WTC11 (cell line): ENCODE measurements at regions not wholly inside any gene's neighbourhood (a gene's known extent, or its start where the extent isn't known, plus 50 kb on each side); places are given as distances from the start of the nearest gene placed in this dataset.

ENCODE experiments used
- ATAC-seq: fragments of 200-7000 bp; cut with Tn5 transposase; 2 replicates; pipeline ENCODE4 v1.10.0; 2021; ENCODE audit warnings: mild to moderate bottlenecking, moderate library complexity
- CTCF ChIA-PET: fragments of 300-600 bp; sonication (Branson Sonifier 250); formaldehyde crosslinking; loops from one replicate; lab custom pipeline; 2021; ENCODE audit warnings: antibody characterized with exemption; lab: Charles Lee
- POLR2A ChIA-PET: fragments of 350-600 bp; sonication (Branson Sonifier 250); formaldehyde crosslinking; loops from one replicate; lab custom pipeline; 2021; ENCODE audit warnings: antibody characterized with exemption; lab: Charles Lee
- DNase-seq: peaks from one replicate; pipeline ENCODE4 v3.0.0; 2021; ENCODE audit warnings: low spot score
- H3K27ac Mint-ChIP-seq: 2 replicates; pipeline ENCODE4 v1.8.0; 2021; ENCODE audit warnings: mixed read lengths
- H3K27me3 Mint-ChIP-seq: 2 replicates; pipeline ENCODE4 v1.8.0; 2021; ENCODE audit warnings: low read depth, mild to moderate bottlenecking, moderate library complexity, mixed read lengths
- H3K36me3 Mint-ChIP-seq: 2 replicates; pipeline ENCODE4 v1.8.0; 2021; ENCODE audit warnings: mixed read lengths
- H3K4me1 Mint-ChIP-seq: 2 replicates; pipeline ENCODE4 v1.8.0; 2022; ENCODE audit warnings: mixed read lengths
- H3K4me3 Mint-ChIP-seq: 2 replicates; pipeline ENCODE4 v1.8.0; 2021; ENCODE audit warnings: mild to moderate bottlenecking, moderate library complexity, mixed read lengths
- H3K9me3 Mint-ChIP-seq: 2 replicates; pipeline ENCODE4 v1.8.0; 2021; ENCODE audit warnings: mixed read lengths
- ATF1 ChIP-seq: sonication (generic); formaldehyde crosslinking; IDR thresholded peaks from 2 replicates; pipeline ENCODE4 v1.8.1; 2023; ENCODE audit warnings: mild to moderate bottlenecking, moderate library complexity, missing genetic modification reagents
- CREM ChIP-seq: sonication (generic); formaldehyde crosslinking; IDR thresholded peaks from 2 replicates; pipeline ENCODE4 v1.8.1; 2022; ENCODE audit warnings: mild to moderate bottlenecking, missing genetic modification reagents, moderate library complexity
- FOXJ3 ChIP-seq: sonication (generic); formaldehyde crosslinking; IDR thresholded peaks from 2 replicates; pipeline ENCODE4 v1.9.0; 2021; ENCODE audit warnings: missing genetic modification reagents, mild to moderate bottlenecking, borderline replicate concordance
- HMGA2 ChIP-seq: fragments of 250-450 bp; sonication (Bioruptor Pico); IDR thresholded peaks from 2 replicates; pipeline ENCODE4 v1.4.0; 2021; ENCODE audit warnings: mild to moderate bottlenecking, moderate library complexity
- JAZF1 ChIP-seq: fragments of 250-450 bp; sonication (Bioruptor Pico); IDR thresholded peaks from 2 replicates; pipeline ENCODE4 v1.9.0; 2021; ENCODE audit warnings: moderate library complexity, mild to moderate bottlenecking, inconsistent platforms
- NFE2L1 ChIP-seq: sonication (generic); formaldehyde crosslinking; IDR thresholded peaks from 2 replicates; pipeline ENCODE4 v1.8.1; 2023; ENCODE audit warnings: missing genetic modification reagents
- NR1H2 ChIP-seq: sonication (generic); formaldehyde crosslinking; IDR thresholded peaks from 2 replicates; pipeline ENCODE4 v1.9.0; 2021; ENCODE audit warnings: mild to moderate bottlenecking, moderate library complexity, missing genetic modification reagents
- NR2C2 ChIP-seq: sonication (generic); formaldehyde crosslinking; IDR thresholded peaks from 2 replicates; pipeline ENCODE4 v1.8.0; 2022; ENCODE audit warnings: mild to moderate bottlenecking, missing genetic modification reagents
- RELA ChIP-seq: sonication (generic); formaldehyde crosslinking; IDR thresholded peaks from 2 replicates; pipeline ENCODE4 v1.8.1; 2022; ENCODE audit warnings: missing genetic modification reagents, mild to moderate bottlenecking, borderline replicate concordance
- RORB ChIP-seq: fragments of 250-450 bp; sonication (Bioruptor Pico); IDR thresholded peaks from 2 replicates; pipeline ENCODE4 v1.9.0; 2021; ENCODE audit warnings: mild to moderate bottlenecking
- SMAD4 ChIP-seq: sonication (generic); formaldehyde crosslinking; IDR thresholded peaks from 2 replicates; pipeline ENCODE4 v1.8.0; 2022; ENCODE audit warnings: mild to moderate bottlenecking, missing genetic modification reagents
- TEAD1 ChIP-seq: sonication (generic); formaldehyde crosslinking; IDR thresholded peaks from 2 replicates; pipeline ENCODE4 v1.8.0; 2022; ENCODE audit warnings: mild to moderate bottlenecking, missing genetic modification reagents
- ZBTB21 ChIP-seq: sonication (generic); formaldehyde crosslinking; IDR thresholded peaks from 2 replicates; pipeline ENCODE4 v1.8.1; 2023; ENCODE audit warnings: mild to moderate bottlenecking, missing genetic modification reagents, borderline replicate concordance
- ZNF121 ChIP-seq: sonication (generic); formaldehyde crosslinking; IDR thresholded peaks from 2 replicates; pipeline ENCODE4 v1.8.0; 2023; ENCODE audit warnings: missing genetic modification reagents
- ZNF219 ChIP-seq: sonication (generic); formaldehyde crosslinking; IDR thresholded peaks from 2 replicates; pipeline ENCODE4 v1.8.0; 2023; ENCODE audit warnings: missing genetic modification reagents, mild to moderate bottlenecking, borderline replicate concordance
- ZNF263 ChIP-seq: sonication (generic); formaldehyde crosslinking; IDR thresholded peaks from 2 replicates; pipeline ENCODE4 v1.8.1; 2022; ENCODE audit warnings: low read depth, mild to moderate bottlenecking, moderate library complexity, missing genetic modification reagents
- TF ChIP-seq, protein P1 (sequence below): sonication (generic); formaldehyde crosslinking; IDR thresholded peaks from 2 replicates; pipeline ENCODE4 v1.8.0; 2023; ENCODE audit warnings: missing genetic modification reagents
- TF ChIP-seq, protein P2 (sequence below): sonication (generic); formaldehyde crosslinking; IDR thresholded peaks from 2 replicates; pipeline ENCODE4 v1.8.0; 2023; ENCODE audit warnings: mild to moderate bottlenecking, missing genetic modification reagents
- TF ChIP-seq, protein P3 (sequence below): sonication (generic); formaldehyde crosslinking; IDR thresholded peaks from 2 replicates; pipeline ENCODE4 v1.8.0; 2022; ENCODE audit warnings: mild to moderate bottlenecking, missing genetic modification reagents
- TF ChIP-seq, protein P4 (sequence below): sonication (generic); formaldehyde crosslinking; conservative IDR thresholded peaks from 2 replicates; pipeline ENCODE4 v1.8.1; 2023; ENCODE audit warnings: mild to moderate bottlenecking, low read depth, missing genetic modification reagents, moderate library complexity
- TF ChIP-seq, protein P5 (sequence below): sonication (generic); formaldehyde crosslinking; IDR thresholded peaks from 2 replicates; pipeline ENCODE4 v1.8.1; 2023; ENCODE audit warnings: mild to moderate bottlenecking, missing genetic modification reagents
- TF ChIP-seq, protein P6 (sequence below): sonication (generic); formaldehyde crosslinking; IDR thresholded peaks from 2 replicates; pipeline ENCODE4 v1.8.1; 2022; ENCODE audit warnings: low read depth, missing genetic modification reagents, borderline replicate concordance

DNA sequence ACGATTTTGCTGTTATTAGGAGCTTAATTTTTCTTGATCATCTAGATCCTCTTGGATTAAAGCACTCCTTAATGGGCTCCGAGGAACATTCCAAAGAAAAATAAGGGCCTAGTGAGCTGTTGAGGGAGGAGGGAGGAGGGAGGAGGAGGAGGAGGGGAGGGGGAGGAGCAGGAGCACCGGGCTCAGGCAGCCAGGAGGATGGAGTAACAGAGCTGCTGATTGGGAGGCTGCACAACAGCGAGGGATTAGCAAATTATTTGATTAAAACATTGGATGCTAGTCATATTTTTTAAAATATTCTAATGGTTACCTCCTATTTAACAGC is 302.1 kb upstream of the RRP15 start:
- TF ChIP-seq ATF1 (CRISPR knock-in tag) = no peak
- no peak for TF ChIP-seq HMGA2
- TF ChIP-seq, protein P1, sequence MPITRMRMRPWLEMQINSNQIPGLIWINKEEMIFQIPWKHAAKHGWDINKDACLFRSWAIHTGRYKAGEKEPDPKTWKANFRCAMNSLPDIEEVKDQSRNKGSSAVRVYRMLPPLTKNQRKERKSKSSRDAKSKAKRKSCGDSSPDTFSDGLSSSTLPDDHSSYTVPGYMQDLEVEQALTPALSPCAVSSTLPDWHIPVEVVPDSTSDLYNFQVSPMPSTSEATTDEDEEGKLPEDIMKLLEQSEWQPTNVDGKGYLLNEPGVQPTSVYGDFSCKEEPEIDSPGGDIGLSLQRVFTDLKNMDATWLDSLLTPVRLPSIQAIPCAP = no peak
- TF ChIP-seq, protein P2, sequence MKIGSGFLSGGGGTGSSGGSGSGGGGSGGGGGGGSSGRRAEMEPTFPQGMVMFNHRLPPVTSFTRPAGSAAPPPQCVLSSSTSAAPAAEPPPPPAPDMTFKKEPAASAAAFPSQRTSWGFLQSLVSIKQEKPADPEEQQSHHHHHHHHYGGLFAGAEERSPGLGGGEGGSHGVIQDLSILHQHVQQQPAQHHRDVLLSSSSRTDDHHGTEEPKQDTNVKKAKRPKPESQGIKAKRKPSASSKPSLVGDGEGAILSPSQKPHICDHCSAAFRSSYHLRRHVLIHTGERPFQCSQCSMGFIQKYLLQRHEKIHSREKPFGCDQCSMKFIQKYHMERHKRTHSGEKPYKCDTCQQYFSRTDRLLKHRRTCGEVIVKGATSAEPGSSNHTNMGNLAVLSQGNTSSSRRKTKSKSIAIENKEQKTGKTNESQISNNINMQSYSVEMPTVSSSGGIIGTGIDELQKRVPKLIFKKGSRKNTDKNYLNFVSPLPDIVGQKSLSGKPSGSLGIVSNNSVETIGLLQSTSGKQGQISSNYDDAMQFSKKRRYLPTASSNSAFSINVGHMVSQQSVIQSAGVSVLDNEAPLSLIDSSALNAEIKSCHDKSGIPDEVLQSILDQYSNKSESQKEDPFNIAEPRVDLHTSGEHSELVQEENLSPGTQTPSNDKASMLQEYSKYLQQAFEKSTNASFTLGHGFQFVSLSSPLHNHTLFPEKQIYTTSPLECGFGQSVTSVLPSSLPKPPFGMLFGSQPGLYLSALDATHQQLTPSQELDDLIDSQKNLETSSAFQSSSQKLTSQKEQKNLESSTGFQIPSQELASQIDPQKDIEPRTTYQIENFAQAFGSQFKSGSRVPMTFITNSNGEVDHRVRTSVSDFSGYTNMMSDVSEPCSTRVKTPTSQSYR (CRISPR knock-in tag) = no peak
- no peak for TF ChIP-seq ZNF219
- TF ChIP-seq, protein P3, sequence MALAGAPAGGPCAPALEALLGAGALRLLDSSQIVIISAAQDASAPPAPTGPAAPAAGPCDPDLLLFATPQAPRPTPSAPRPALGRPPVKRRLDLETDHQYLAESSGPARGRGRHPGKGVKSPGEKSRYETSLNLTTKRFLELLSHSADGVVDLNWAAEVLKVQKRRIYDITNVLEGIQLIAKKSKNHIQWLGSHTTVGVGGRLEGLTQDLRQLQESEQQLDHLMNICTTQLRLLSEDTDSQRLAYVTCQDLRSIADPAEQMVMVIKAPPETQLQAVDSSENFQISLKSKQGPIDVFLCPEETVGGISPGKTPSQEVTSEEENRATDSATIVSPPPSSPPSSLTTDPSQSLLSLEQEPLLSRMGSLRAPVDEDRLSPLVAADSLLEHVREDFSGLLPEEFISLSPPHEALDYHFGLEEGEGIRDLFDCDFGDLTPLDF = no peak
- peak; percentile 85; the same call in 1 of the 2 replicates for TF ChIP-seq ZNF263 (CRISPR knock-in tag)
- no peak for TF ChIP-seq SMAD4
- DNase-seq (no peak), ATAC-seq (peak; percentile 38; the same call in 1 of the 2 replicates)
- Mint-ChIP-seq H3K27ac (no peak overlapping the region), H3K4me3 (no peak overlapping the region), H3K27me3 (no peaks in the 10 kb centered on the region), H3K36me3 (no peaks in the 10 kb centered on the region), H3K4me1 (peaks cover 16% of the 10 kb centered on the region), H3K9me3 (no peaks in the 10 kb centered on the region)
- ChIA-PET POLR2A (interaction anchor here (0.6 kb wide), 1 partner anchor 119 kb away, joined by 3 read pairs; no protein-coding TSS in a partner anchor), CTCF (no interaction called here)

DNA sequence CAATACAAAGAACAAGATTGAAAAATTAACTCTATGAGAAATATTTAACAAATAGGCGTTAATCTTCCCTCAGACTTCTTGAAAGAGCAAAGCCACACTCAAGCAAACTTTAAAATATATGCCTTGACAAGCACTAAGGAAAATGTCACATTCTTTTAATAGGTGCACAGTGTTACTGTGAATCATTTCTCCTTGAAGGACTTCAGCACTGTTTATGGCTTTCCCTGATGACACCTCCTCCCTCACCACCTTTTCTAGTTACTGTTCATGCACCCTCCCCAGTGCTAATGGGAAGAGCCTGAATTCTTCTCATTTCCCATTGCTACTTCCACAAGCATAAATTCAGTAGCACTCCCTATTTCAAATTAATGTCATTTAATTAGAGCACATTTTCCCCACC is 299.5 kb upstream of the RRP15 start:
- H3K9me3 Mint-ChIP-seq = no peaks in the 10 kb centered on the region
- H3K4me1 Mint-ChIP-seq = peaks cover 17% of the 10 kb centered on the region
- H3K27ac Mint-ChIP-seq = no peak overlapping the region
- POLR2A ChIA-PET = no interaction called here
- H3K27me3 Mint-ChIP-seq = no peaks in the 10 kb centered on the region
- CTCF ChIA-PET = no interaction called here
- no peaks in the 10 kb centered on the region for H3K36me3 Mint-ChIP-seq
- no peak overlapping the region for H3K4me3 Mint-ChIP-seq
- DNase-seq (no peak), ATAC-seq (no peak)
- TF ChIP-seq ZBTB21 (CRISPR knock-in tag) = no peak
- TF ChIP-seq RORB (CRISPR knock-in tag) = no peak
- TF ChIP-seq, protein P4, sequence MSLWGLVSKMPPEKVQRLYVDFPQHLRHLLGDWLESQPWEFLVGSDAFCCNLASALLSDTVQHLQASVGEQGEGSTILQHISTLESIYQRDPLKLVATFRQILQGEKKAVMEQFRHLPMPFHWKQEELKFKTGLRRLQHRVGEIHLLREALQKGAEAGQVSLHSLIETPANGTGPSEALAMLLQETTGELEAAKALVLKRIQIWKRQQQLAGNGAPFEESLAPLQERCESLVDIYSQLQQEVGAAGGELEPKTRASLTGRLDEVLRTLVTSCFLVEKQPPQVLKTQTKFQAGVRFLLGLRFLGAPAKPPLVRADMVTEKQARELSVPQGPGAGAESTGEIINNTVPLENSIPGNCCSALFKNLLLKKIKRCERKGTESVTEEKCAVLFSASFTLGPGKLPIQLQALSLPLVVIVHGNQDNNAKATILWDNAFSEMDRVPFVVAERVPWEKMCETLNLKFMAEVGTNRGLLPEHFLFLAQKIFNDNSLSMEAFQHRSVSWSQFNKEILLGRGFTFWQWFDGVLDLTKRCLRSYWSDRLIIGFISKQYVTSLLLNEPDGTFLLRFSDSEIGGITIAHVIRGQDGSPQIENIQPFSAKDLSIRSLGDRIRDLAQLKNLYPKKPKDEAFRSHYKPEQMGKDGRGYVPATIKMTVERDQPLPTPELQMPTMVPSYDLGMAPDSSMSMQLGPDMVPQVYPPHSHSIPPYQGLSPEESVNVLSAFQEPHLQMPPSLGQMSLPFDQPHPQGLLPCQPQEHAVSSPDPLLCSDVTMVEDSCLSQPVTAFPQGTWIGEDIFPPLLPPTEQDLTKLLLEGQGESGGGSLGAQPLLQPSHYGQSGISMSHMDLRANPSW (CRISPR knock-in tag) = no peak
- TF ChIP-seq, protein P2 (CRISPR knock-in tag) = no peak
- no peak for TF ChIP-seq JAZF1 (CRISPR knock-in tag)
- TF ChIP-seq, protein P1 = no peak
- no peak for TF ChIP-seq TEAD1 (CRISPR knock-in tag)
- TF ChIP-seq, protein P5, sequence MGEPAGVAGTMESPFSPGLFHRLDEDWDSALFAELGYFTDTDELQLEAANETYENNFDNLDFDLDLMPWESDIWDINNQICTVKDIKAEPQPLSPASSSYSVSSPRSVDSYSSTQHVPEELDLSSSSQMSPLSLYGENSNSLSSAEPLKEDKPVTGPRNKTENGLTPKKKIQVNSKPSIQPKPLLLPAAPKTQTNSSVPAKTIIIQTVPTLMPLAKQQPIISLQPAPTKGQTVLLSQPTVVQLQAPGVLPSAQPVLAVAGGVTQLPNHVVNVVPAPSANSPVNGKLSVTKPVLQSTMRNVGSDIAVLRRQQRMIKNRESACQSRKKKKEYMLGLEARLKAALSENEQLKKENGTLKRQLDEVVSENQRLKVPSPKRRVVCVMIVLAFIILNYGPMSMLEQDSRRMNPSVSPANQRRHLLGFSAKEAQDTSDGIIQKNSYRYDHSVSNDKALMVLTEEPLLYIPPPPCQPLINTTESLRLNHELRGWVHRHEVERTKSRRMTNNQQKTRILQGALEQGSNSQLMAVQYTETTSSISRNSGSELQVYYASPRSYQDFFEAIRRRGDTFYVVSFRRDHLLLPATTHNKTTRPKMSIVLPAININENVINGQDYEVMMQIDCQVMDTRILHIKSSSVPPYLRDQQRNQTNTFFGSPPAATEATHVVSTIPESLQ (CRISPR knock-in tag) = no peak
- no peak for TF ChIP-seq NR2C2 (CRISPR knock-in tag)
- TF ChIP-seq, protein P6, sequence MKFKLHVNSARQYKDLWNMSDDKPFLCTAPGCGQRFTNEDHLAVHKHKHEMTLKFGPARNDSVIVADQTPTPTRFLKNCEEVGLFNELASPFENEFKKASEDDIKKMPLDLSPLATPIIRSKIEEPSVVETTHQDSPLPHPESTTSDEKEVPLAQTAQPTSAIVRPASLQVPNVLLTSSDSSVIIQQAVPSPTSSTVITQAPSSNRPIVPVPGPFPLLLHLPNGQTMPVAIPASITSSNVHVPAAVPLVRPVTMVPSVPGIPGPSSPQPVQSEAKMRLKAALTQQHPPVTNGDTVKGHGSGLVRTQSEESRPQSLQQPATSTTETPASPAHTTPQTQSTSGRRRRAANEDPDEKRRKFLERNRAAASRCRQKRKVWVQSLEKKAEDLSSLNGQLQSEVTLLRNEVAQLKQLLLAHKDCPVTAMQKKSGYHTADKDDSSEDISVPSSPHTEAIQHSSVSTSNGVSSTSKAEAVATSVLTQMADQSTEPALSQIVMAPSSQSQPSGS (CRISPR knock-in tag) = no peak
- TF ChIP-seq ZNF121 (CRISPR knock-in tag) = no peak
- TF ChIP-seq NR1H2 (CRISPR knock-in tag) = no peak
- TF ChIP-seq RELA (CRISPR knock-in tag) = no peak
- no peak for TF ChIP-seq FOXJ3 (CRISPR knock-in tag)
- no peak for TF ChIP-seq NFE2L1 (CRISPR knock-in tag)
- no peak for TF ChIP-seq CREM
